IMR-90 (cell line): ENCODE measurements at regions not wholly inside any gene's neighbourhood (a gene's known extent, or its start where the extent isn't known, plus 50 kb on each side); places are given as distances from the start of the nearest gene placed in this dataset.

Experiments used
- ATAC-seq: fragments of 200-7000 bp; cut with Tn5 transposase; 2 replicates; pipeline ENCODE4 v1.9.1; 2020; ENCODE audit warnings: low read depth, mild to moderate bottlenecking, moderate library complexity
- BruUV-seq: library from RNA; stranded (reverse); fragments of 400-500 nt; replicated peaks from 2 replicates; lab custom pipeline; 2021; lab: Mats Ljungman, UMichigan
- CTCF ChIA-PET: fragments of 300-600 bp; formaldehyde crosslinking; extraction: SDS; loops from one replicate; lab custom pipeline; 2021; ENCODE audit warnings: antibody characterized with exemption; lab: Yijun Ruan, JAX
- POLR2A ChIA-PET: fragments of 300-600 bp; sonication (Branson Sonifier 250); formaldehyde crosslinking; loops from one replicate; lab custom pipeline; 2022; ENCODE audit warnings: antibody characterized with exemption; ENCODE audit not compliant: unreplicated experiment; lab: Charles Lee
- DNase-seq: peaks from one replicate; pipeline ENCODE4 v3.0.0; 2013
- H2AFZ ChIP-seq: replicated peaks from 2 replicates; pipeline ENCODE3; 2013; ENCODE audit warnings: low read length, mild to moderate bottlenecking; ENCODE audit not compliant: poor library complexity
- H2AK5ac ChIP-seq: 2 replicates; pipeline ENCODE4 v1.6.1; 2013; ENCODE audit warnings: low read depth, low read length, inconsistent platforms
- H2AK9ac ChIP-seq: replicated peaks from 2 replicates; pipeline ENCODE3; 2013; ENCODE audit warnings: mild to moderate bottlenecking, low read depth, low read length, moderate library complexity; ENCODE audit not compliant: poor library complexity
- H2BK120ac ChIP-seq: 2 replicates; pipeline ENCODE4 v1.6.1; 2013; ENCODE audit warnings: low read depth, low read length, inconsistent platforms
- H2BK15ac ChIP-seq: 3 replicates; pipeline ENCODE4 v1.6.1; 2013; ENCODE audit warnings: low read depth, low read length, inconsistent platforms
- H2BK20ac ChIP-seq: 2 replicates; pipeline ENCODE4 v1.6.1; 2013; ENCODE audit warnings: low read depth, mild to moderate bottlenecking, inconsistent platforms, low read length, moderate library complexity
- H2BK5ac ChIP-seq: 2 replicates; pipeline ENCODE4 v1.6.1; 2013; ENCODE audit warnings: mild to moderate bottlenecking, low read depth, low read length, inconsistent platforms; ENCODE audit not compliant: poor library complexity, severe bottlenecking
- H3K14ac ChIP-seq: replicated peaks from 2 replicates; pipeline ENCODE4 v1.6.1; 2013; ENCODE audit warnings: low read depth, low read length, inconsistent platforms
- H3K18ac ChIP-seq: 2 replicates; pipeline ENCODE4 v1.6.1; 2013; ENCODE audit warnings: low read depth, low read length, control low read depth
- H3K23ac ChIP-seq: 2 replicates; pipeline ENCODE4 v1.6.1; 2013; ENCODE audit warnings: low read depth, low read length, inconsistent platforms
- H3K27ac ChIP-seq: 2 replicates; pipeline ENCODE4 v1.5.1; 2013; ENCODE audit warnings: mild to moderate bottlenecking, control low read depth, low read length; ENCODE audit not compliant: insufficient read depth
- H3K27me3 ChIP-seq: 2 replicates; pipeline ENCODE4 v1.6.1; 2013; ENCODE audit warnings: low read length; ENCODE audit not compliant: control insufficient read depth, insufficient read depth
- H3K36me3 ChIP-seq: 2 replicates; pipeline ENCODE4 v1.6.1; 2013; ENCODE audit warnings: low read length, mixed read lengths; ENCODE audit not compliant: control insufficient read depth, insufficient read depth
- H3K4ac ChIP-seq: 2 replicates; pipeline ENCODE4 v1.6.1; 2013; ENCODE audit warnings: low read depth, low read length, inconsistent platforms
- H3K4me1 ChIP-seq: 2 replicates; pipeline ENCODE4 v1.6.1; 2013; ENCODE audit warnings: low read length, mixed read lengths; ENCODE audit not compliant: control insufficient read depth, insufficient read depth
- H3K4me2 ChIP-seq: 2 replicates; pipeline ENCODE4 v1.6.1; 2013; ENCODE audit warnings: low read depth, mild to moderate bottlenecking, control low read depth, low read length, moderate library complexity
- H3K4me3 ChIP-seq: 2 replicates; pipeline ENCODE4 v1.5.1; 2013; ENCODE audit warnings: low read depth, mild to moderate bottlenecking, control low read depth, low read length, moderate library complexity; ENCODE audit not compliant: insufficient read depth
- H3K56ac ChIP-seq: 2 replicates; pipeline ENCODE4 v1.6.1; 2013; ENCODE audit warnings: low read length, inconsistent platforms; ENCODE audit not compliant: insufficient read depth; ENCODE audit errors: extremely low read depth
- H3K79me1 ChIP-seq, 2 experiments: 2 replicates each; pipeline ENCODE4 v1.6.1; 2013; ENCODE audit warnings: low read length in 2 of 2, inconsistent platforms in 1 of 2, low read depth in 1 of 2
- H3K9ac ChIP-seq: 2 replicates; pipeline ENCODE4 v1.6.1; 2013; ENCODE audit warnings: low read depth, low read length, control low read depth
- H3K9me1 ChIP-seq: 2 replicates; pipeline ENCODE4 v1.6.1; 2013; ENCODE audit warnings: low read length, inconsistent platforms; ENCODE audit not compliant: insufficient read depth
- H3K9me3 ChIP-seq: 2 replicates; pipeline ENCODE4 v1.6.1; 2013; ENCODE audit warnings: low read length; ENCODE audit not compliant: control insufficient read depth, insufficient read depth
- H4K20me1 ChIP-seq: 2 replicates; pipeline ENCODE4 v1.6.1; 2013; ENCODE audit warnings: low read length, inconsistent platforms; ENCODE audit not compliant: insufficient read depth
- H4K5ac ChIP-seq: 2 replicates; pipeline ENCODE4 v1.6.1; 2013; ENCODE audit warnings: mild to moderate bottlenecking, low read depth, low read length, control low read depth
- H4K8ac ChIP-seq, 2 experiments: 2 replicates each; pipeline ENCODE4 v1.6.1; 2013; ENCODE audit warnings: low read depth in 2 of 2, low read length in 2 of 2, control low read depth in 1 of 2, inconsistent platforms in 1 of 2
- H4K91ac ChIP-seq: 2 replicates; pipeline ENCODE4 v1.6.1; 2013; ENCODE audit warnings: low read depth, low read length, inconsistent platforms; ENCODE audit not compliant: insufficient read depth
- BHLHE40 ChIP-seq: fragments of 150-350 bp; IDR thresholded peaks from 2 replicates; pipeline ENCODE4 v1.6.1; 2016; ENCODE audit warnings: mild to moderate bottlenecking, low read depth, low read length
- CHD1 ChIP-seq: IDR thresholded peaks from 2 replicates; pipeline ENCODE4 v1.6.1; 2012; ENCODE audit warnings: low read depth, low read length, improper control_type of control experiment
- CTCF ChIP-seq: conservative IDR thresholded peaks from 2 replicates; pipeline ENCODE4 v1.5.1; 2012; ENCODE audit warnings: mild to moderate bottlenecking, low read depth, low read length, improper control_type of control experiment
- FOS ChIP-seq: fragments of 150-350 bp; IDR thresholded peaks from 2 replicates; pipeline ENCODE4 v1.6.1; 2016; ENCODE audit warnings: low read depth, low read length
- MAZ ChIP-seq: IDR thresholded peaks from 2 replicates; pipeline ENCODE4 v1.6.1; 2012; ENCODE audit warnings: low read depth, mild to moderate bottlenecking, low read length, improper control_type of control experiment, moderate library complexity, borderline replicate concordance
- MXI1 ChIP-seq: IDR thresholded peaks from 2 replicates; pipeline ENCODE4 v1.6.1; 2012; ENCODE audit warnings: low read depth, mild to moderate bottlenecking, low read length, moderate library complexity, borderline replicate concordance
- NFE2L2 ChIP-seq: fragments of 150-350 bp; IDR thresholded peaks from 2 replicates; pipeline ENCODE4 v1.6.1; 2016; ENCODE audit warnings: low read depth, mild to moderate bottlenecking, low read length
- POLR2A ChIP-seq: IDR thresholded peaks from 2 replicates; pipeline ENCODE4 v1.6.1; 2012; ENCODE audit warnings: mild to moderate bottlenecking, low read depth, low read length
- RFX5 ChIP-seq: IDR thresholded peaks from 2 replicates; pipeline ENCODE4 v1.8.0; 2012; ENCODE audit warnings: low read depth, mild to moderate bottlenecking, low read length, moderate library complexity
- USF2 ChIP-seq: fragments of 150-350 bp; IDR thresholded peaks from 2 replicates; pipeline ENCODE4 v1.6.1; 2017; ENCODE audit warnings: mild to moderate bottlenecking, antibody characterized with exemption, low read length, low read depth
- WGBS, 2 experiments: methylation state at CpG; one replicate each; pipeline versions ENCODE4 v1.1.5 to v1.1.7; 2013; ENCODE audit warnings: missing lambda C conversion rate in 2 of 2; ENCODE audit not compliant: insufficient read length in 1 of 2; ENCODE audit errors: extremely low coverage in 2 of 2; 5-methylcytosine and 5-hydroxymethylcytosine counted together
- dilution Hi-C: fragments of 300-500 bp; cut with HindIII; formaldehyde crosslinking; loops from one replicate; pipeline ENCODE4 v1.14.3; 2018; ENCODE audit warnings: low sequenced_read_pairs; ENCODE audit not compliant: unreplicated experiment
- in situ Hi-C: fragments of 300-500 bp; cut with MboI; formaldehyde crosslinking; loops from 3 replicates; pipeline ENCODE4 v1.14.3; 2019; ENCODE audit warnings: low sequenced_read_pairs, inconsistent platforms, mixed read lengths
- intact Hi-C: fragments of 100-400 bp; cut with micrococcal nuclease; formaldehyde crosslinking; loops from 2 replicates; pipeline ENCODE4 v1.10.0; 2022

- peak; percentile 45; the same call in 1 of the 2 replicates for TF ChIP-seq USF2
- TF ChIP-seq CHD1, result no peak
Observed at GRCh38 chr17:83189044-83190003, 109.9 kb downstream of the METRNL start (continued).

GRCh38 chr17:83190004-83190385, 110.6 kb downstream of the METRNL start:
- no peak overlapping the region for H3K27ac ChIP-seq
- H3K9me3 ChIP-seq, result peaks cover 17% of the 10 kb centered on the region
- no peak overlapping the region for H3K18ac ChIP-seq
- in situ Hi-C loops (no loop called here), dilution Hi-C loops (no loop called here), intact Hi-C loops (no loop called here)
- H3K4me3 ChIP-seq, result no peak overlapping the region
- H3K9ac ChIP-seq, result no peak overlapping the region
- H2BK20ac ChIP-seq, result no peak overlapping the region
- H4K20me1 ChIP-seq, result peaks cover 14% of the 10 kb centered on the region; the same call in 1 of the 2 replicates
- H2AFZ ChIP-seq, result peak overlapping the region; percentile 36
- H3K14ac ChIP-seq, result no peak overlapping the region
- 0% methylated on average over 1 of the region's 12 CpGs; no CpG with 5 or more reads in 1 of the 2 experiments for WGBS, 2 experiments
- DNase-seq (no peak), ATAC-seq (no peak; the same call in 1 of the 2 replicates)
- H4K5ac ChIP-seq, result no peak overlapping the region
- TF ChIP-seq FOS, result no peak
- TF ChIP-seq CTCF, result no peak
- TF ChIP-seq NFE2L2, result no peak
- no peak for TF ChIP-seq MXI1
- no peak for TF ChIP-seq USF2
- TF ChIP-seq BHLHE40, result no peak
- TF ChIP-seq MAZ, result no peak
- no peak for TF ChIP-seq RFX5
- no peak for TF ChIP-seq POLR2A
- no peak overlapping the region for H3K23ac ChIP-seq
- no peak overlapping the region for H2AK9ac ChIP-seq
- H3K36me3 ChIP-seq, result no peaks in the 10 kb centered on the region
- ChIA-PET POLR2A (no interaction called here), CTCF (no interaction called here)
- H2BK5ac ChIP-seq, result no peak overlapping the region
- H3K4me1 ChIP-seq, result peaks cover 16% of the 10 kb centered on the region
- 0 out of 2 replicates have a peak overlapping the region, but pooled peaks have one; percentile 3 for H3K4ac ChIP-seq
- peaks cover 25% of the 10 kb centered on the region for H3K27me3 ChIP-seq
- H2AK5ac ChIP-seq, result peak overlapping the region; percentile 45; the same call in 1 of the 2 replicates
- peaks cover 9% of the 10 kb centered on the region; the same call in 1 of the 2 replicates for H3K9me1 ChIP-seq
- H3K4me2 ChIP-seq, result peak overlapping the region; percentile 3; the same call in 1 of the 2 replicates
- no TSS peak for BruUV-seq
- H4K91ac ChIP-seq, result peak overlapping the region; percentile 28; the same call in 1 of the 2 replicates
- no peak overlapping the region for H2BK120ac ChIP-seq
- H3K79me1 ChIP-seq, result no peaks in the 10 kb centered on the region; a peak in 1 of 4 replicates
- no peak overlapping the region for H3K56ac ChIP-seq
- no peak overlapping the region for H4K8ac ChIP-seq
- no peak overlapping the region for H2BK15ac ChIP-seq
